HepG2 (cell line): ENCODE measurements at regions not wholly inside any gene's neighbourhood (a gene's known extent, or its start where the extent isn't known, plus 50 kb on each side); places are given as distances from the start of the nearest gene placed in this dataset.

Experiments used
- ATAC-seq: fragments of 200-7000 bp; cut with Tn5 transposase; 3 replicates; pipeline ENCODE4 v1.9.1; 2020; ENCODE audit warnings: mild to moderate bottlenecking, moderate library complexity
- BruUV-seq: library from RNA; stranded (reverse); fragments of 400-500 nt; replicated peaks from 2 replicates; lab custom pipeline; 2021; lab: Mats Ljungman, UMichigan
- CTCF ChIA-PET: fragments of 300-600 bp; formaldehyde crosslinking; extraction: SDS; loops from one replicate; lab custom pipeline; 2021; ENCODE audit warnings: low total read pairs, inconsistent platforms, low intra/inter-chr PET ratio; lab: Yijun Ruan, JAX
- POLR2A ChIA-PET: fragments of 350-600 bp; sonication (Branson Sonifier 250); formaldehyde crosslinking; loops from one replicate; lab custom pipeline; 2020; ENCODE audit warnings: antibody characterized with exemption, inconsistent platforms; lab: Yijun Ruan, JAX
- DNase-seq: peaks from one replicate; pipeline ENCODE4 v3.0.0-alpha.2; 2015; ENCODE audit warnings: low spot score
- FAIRE-seq: peaks from 3 replicates; lab custom pipeline; 2011; peaks lifted over from hg19 to GRCh38; lab: Jason Lieb, UNC
- H2AFZ ChIP-seq: one replicate; pipeline ENCODE4 v1.6.1; 2011; ENCODE audit warnings: low read length, inconsistent platforms
- H3K27ac ChIP-seq: fragments of 300-600 bp; 3 replicates; pipeline ENCODE4 v1.8.0; 2011; ENCODE audit warnings: mixed run types, mild to moderate bottlenecking, mixed read lengths, low read length, inconsistent platforms; ENCODE audit not compliant: insufficient read depth; ENCODE audit errors: extremely low read length
- H3K27me3 ChIP-seq, 2 experiments: fragments of 200-600 bp in 1 of 2; 2 replicates in 1 of 2; 3 replicates in 1 of 2; pipeline versions ENCODE4 v1.6.0 to v1.8.0; 2011; ENCODE audit warnings: low read length in 2 of 2, mild to moderate bottlenecking in 2 of 2, moderate library complexity in 2 of 2, inconsistent platforms in 1 of 2; ENCODE audit not compliant: insufficient read depth in 2 of 2, control insufficient read depth in 1 of 2
- H3K36me3 ChIP-seq, 2 experiments: fragments of 200-600 bp in 1 of 2; replicated peaks in 1 of 2; 2 replicates in 1 of 2; 3 replicates in 1 of 2; pipeline versions ENCODE4 v1.5.1 to v1.8.0; 2011; ENCODE audit warnings: low read length in 2 of 2, inconsistent platforms in 1 of 2; ENCODE audit not compliant: insufficient read depth in 2 of 2, control insufficient read depth in 1 of 2
- H3K4me1 ChIP-seq: 2 replicates; pipeline ENCODE4 v1.5.1; 2012; ENCODE audit warnings: low read length, inconsistent platforms; ENCODE audit not compliant: insufficient read depth
- H3K4me2 ChIP-seq: 2 replicates; pipeline ENCODE4 v1.6.0; 2011; ENCODE audit warnings: low read depth, low read length, inconsistent platforms
- H3K4me3 ChIP-seq, 3 experiments: fragments of 200-600 bp in 1 of 3; sonication (generic), shearing (Covaris generic) in 1 of 3; replicated peaks in 1 of 3; 2 replicates each; pipeline ENCODE4 v1.5.1; 2011 to 2016; ENCODE audit warnings: low read length in 3 of 3, inconsistent platforms in 2 of 3, low read depth in 2 of 3, mild to moderate bottlenecking in 2 of 3, control low read depth in 1 of 3, mixed read lengths in 1 of 3; ENCODE audit not compliant: insufficient read depth in 1 of 3
- H3K79me2 ChIP-seq: one replicate; pipeline ENCODE4 v1.6.1; 2011; ENCODE audit warnings: low read length, inconsistent platforms; ENCODE audit not compliant: insufficient read depth
- H3K9ac ChIP-seq: 2 replicates; pipeline ENCODE4 v1.6.0; 2011; ENCODE audit warnings: mild to moderate bottlenecking, low read depth, low read length, inconsistent platforms; ENCODE audit not compliant: insufficient read depth
- H3K9me3 ChIP-seq: 2 replicates; pipeline ENCODE4 v1.5.1; 2012; ENCODE audit warnings: mild to moderate bottlenecking, low read length
- H4K20me1 ChIP-seq: 2 replicates; pipeline ENCODE4 v1.6.0; 2011; ENCODE audit warnings: inconsistent platforms, mild to moderate bottlenecking, low read length, moderate library complexity; ENCODE audit not compliant: insufficient read depth
- SKIL ChIP-seq: sonication (generic); formaldehyde crosslinking; IDR thresholded peaks from 2 replicates; pipeline ENCODE4 v1.8.0; 2022; ENCODE audit warnings: missing genetic modification reagents, mild to moderate bottlenecking, moderate library complexity, borderline replicate concordance
- ZBTB43 ChIP-seq: sonication (generic); formaldehyde crosslinking; conservative IDR thresholded peaks from 2 replicates; pipeline ENCODE4 v1.4.0; 2020; ENCODE audit warnings: missing genetic modification reagents
- ZNF800 ChIP-seq: sonication (generic); formaldehyde crosslinking; IDR thresholded peaks from 2 replicates; pipeline ENCODE4 v1.4.0; 2020; ENCODE audit warnings: missing genetic modification reagents
- in situ Hi-C: cut with HindIII; loops from 2 replicates; pipeline ENCODE4 v1.10.0; 2017; ENCODE audit warnings: low pct_unique_long_range_greater_than_20kb; ENCODE audit not compliant: extremely low pct_ligation_motif_present
- intact Hi-C: fragments of 100-400 bp; cut with micrococcal nuclease; formaldehyde crosslinking; loops from one replicate; pipeline ENCODE4 v1.10.0; 2022; ENCODE audit not compliant: unreplicated experiment

GRCh38 chr5:57749396-57749795, 266.8 kb upstream of the ACTBL2 start:
- in situ Hi-C loops (no loop called here), intact Hi-C loops (no loop called here)
- Histone ChIP-seq H3K9me3 (no peaks in the 10 kb centered on the region), H2AFZ (no peak overlapping the region), H4K20me1 (no peaks in the 10 kb centered on the region), H3K9ac (no peak overlapping the region)
- no peak for FAIRE-seq
- CTCF ChIA-PET = no interaction called here
- DNase-seq = no peak
- BruUV-seq = no TSS peak
- TF ChIP-seq SKIL = no peak
- no peak for TF ChIP-seq ZNF800 (CRISPR knock-in tag)
- no peak for TF ChIP-seq ZBTB43 (CRISPR knock-in tag)
- TF ChIP-seq, all 625 proteins: peak for 0
- Histone ChIP-seq H3K27ac (no peak overlapping the region), H3K4me2 (no peak overlapping the region), H3K4me3 (no peak overlapping the region), H3K36me3 (no peaks in the 10 kb centered on the region), H3K27me3 (no peaks in the 10 kb centered on the region; a peak in 1 of 5 replicates), H3K4me1 (no peaks in the 10 kb centered on the region), H3K79me2 (no peaks in the 10 kb centered on the region)
- POLR2A ChIA-PET = no interaction called here
- ATAC-seq = no peak
